ENCODE measurements at regions not wholly inside any gene's neighbourhood (a gene's known extent, or its start where the extent isn't known, plus 50 kb on each side); places are given as distances from the start of the nearest gene placed in this dataset.

DNA sequence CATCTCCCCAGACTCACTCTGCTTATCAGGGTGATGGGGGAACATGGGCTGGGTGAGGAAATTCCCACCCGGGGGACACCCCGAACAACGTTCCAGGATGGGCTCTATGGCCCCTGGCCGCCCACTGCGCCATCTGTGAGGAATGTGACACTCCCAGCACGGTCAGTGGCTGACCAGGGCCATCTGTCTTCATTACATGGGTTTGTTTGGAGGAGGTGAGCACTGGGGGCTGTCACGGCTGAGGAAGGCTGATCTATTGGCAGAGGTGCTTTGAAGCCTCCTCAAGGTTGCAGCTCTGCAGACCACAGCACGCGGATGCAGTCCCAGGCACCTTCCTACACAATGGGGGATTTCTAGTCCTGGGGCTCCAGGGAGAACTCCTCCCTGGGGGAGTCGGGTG, 214.1 kb upstream of the FOXF1 start:
- no peak for DNase-seq (ENCODE audit: low read depth)

DNA sequence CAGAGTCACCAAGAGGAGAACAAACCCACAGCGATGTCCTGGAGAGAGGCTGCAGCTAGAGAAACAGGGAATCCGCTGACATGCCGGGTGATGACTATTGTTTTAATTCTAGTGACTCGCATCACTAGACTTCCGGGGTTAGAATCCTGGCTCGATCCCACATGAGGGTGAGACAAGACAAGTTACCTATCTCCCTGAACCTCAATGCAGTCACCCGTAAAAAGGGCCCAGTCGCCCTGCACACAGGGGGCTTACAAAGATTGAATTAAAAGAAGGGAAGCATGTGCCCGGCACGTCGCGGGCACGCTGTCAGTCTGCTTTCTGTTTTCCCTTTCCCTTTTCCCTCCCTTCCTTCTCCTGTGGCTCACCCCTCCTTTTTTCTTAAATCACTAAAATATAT, 212.9 kb upstream of the FOXF1 start:
- no peak for DNase-seq (ENCODE audit: low read depth)

DNA sequence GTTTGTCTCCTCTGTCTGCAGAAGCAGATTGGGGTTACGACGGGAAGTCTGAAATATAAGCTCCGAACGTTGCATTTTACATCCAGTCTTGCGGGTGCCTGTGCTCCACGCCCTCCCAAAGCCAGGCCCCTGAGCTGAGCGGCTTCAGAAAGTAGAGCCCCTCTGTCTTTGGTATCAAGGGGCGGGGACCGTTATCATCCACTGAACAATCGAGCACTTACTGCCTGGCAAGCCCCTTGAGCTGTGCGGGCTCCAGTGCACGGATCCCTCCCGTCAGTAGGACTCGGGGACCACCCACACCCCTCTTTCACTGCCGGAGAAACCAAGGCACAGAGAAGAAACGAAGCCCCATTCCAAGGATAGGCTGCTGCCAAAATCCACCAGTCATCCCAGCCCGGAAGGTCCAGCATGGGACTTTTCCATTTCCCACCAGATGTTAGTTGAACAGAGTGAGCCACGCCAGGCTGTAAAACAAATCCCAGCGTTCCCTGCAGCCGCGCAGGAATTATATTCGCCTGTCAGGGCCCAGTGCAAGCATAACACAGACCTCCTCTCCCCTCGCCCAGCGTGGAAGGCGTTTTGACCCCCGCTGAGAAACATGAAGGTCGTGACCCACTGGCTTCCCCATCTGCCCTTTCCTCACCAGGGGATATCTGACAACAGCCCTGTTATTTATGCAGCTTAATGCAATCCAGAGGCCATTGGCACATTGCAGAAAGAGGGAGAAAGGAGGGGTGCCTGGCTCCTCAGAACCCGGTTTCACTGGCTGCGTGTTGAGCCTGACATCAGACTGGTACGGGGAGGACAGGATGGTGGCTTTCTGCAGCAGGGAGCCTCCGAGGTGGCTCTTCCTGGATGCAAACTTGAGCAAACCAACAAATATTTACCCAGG, 212.2 kb upstream of the FOXF1 start:
- DNase-seq (ENCODE audit: low read depth) = no peak

DNA sequence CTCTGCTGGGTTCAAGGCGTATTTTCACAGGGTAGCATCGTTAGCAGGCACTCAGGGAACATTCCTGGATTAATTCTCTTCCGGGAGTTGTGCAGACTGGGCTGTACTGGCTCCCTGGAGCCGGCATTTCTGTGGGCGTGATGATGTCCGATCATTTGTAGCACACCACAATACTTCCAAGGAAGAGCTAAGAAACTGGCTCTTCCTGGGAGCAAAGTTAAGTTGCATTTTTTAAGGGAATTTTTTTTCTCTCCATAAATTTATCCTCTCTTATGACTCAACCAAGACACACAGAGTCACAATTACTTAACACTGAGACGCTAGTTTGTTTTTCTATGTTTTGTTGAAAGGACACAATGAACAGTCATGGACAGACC, 211.6 kb upstream of the FOXF1 start:
- no peak for DNase-seq (ENCODE audit: low read depth)

DNA sequence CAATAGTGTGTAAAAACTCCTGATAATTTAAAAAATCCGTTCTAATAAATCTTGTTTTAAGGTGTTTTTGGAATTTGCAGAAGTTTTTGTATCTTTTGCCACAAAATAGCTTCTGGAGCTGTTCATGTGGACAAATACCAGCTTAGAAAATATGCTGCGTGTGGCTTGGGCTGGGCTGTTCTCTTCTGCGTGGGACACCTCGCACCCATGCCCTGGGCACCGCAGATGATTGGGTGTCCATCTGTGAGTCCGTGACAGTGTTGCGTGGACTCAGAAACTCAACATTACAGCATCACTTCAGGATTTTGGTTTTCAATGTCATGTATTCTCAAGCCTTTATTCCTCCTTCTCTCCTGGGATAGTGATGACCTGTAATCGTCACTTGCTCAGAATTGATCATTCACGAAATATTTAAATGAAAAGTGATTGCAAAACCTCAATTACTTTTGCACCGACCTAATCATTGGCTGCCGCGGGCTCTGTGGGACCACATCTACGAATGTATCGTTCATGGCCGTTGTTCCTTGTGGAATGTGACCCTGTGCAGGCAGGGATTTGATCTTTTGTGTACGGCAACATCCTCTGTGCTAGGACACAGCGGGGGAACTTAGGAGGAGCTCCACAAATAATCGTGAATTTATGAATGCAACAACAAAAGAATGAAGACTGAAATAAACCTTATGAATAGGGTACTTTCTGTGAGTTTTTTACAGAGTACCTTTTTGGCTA, 210.3 kb upstream of the FOXF1 start:
- no peak for DNase-seq (ENCODE audit: low read depth)

DNA sequence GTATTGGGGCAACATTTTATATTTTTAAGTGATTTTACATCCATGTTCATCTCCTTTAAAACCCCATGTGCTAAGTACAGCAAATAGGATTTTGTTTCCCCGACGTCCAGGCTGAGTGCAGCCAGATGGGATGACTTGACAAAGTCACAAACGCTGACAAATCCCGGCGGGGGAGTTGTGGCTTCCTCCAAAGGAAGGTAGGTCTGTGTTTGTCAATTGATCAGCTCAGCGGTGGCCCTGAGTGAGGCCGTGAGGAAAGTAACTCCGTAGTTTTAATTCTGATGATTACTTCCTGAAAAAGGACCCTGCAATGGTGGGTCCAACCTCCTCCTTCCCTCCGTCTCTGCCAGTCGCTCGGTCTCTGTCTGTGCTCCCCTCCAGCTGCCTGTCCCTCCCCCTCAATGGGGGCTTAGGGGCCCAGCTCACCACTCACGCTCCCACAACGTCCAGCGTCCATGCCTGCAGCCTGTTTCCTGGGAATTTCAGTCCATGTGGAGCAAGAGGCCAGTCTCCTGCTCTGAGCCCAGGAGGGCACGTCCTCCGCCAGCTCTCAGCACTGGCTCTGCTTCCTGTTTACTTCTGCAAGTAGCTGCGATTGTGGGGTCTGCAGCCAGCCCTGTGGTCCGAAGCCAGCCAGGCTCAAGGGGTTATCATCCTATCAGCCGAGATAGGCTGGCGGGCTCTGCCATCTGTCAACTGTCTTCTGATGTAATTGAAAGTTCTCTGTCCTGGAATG, 209.4 kb upstream of the FOXF1 start:
- no peak for DNase-seq (ENCODE audit: low read depth)

DNA sequence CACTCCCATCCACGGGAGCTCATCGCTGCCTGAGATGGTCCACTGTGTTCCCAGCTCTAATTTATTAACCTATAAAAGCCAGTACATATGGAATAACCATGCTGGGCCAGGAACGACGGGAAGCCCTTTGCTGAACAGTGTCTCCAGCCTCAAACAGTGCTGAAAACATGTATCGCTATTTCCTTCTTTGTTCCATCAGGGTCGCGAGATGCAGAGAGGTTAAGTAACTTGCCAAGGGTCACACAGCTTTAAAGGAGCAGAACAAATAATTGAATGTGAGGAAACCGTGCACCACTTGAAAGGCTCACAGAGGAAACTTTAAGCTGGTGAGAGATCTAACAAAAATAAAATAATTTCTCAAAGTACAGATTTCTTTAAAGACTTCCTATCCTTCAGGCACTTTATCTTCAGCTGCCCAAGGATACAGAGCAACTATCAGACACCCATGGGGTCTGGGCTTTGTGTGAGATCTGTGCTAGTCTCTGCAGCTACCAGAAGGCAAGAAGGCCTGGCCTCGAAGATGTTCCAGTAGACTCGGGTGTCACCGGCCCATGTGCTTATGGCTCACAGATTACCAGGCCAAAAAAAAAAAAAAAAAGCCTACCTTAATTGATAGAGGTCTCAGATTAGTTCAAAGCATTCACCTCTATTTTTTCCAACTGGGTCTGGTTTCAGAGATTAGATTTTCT, 207.8 kb upstream of the FOXF1 start:
- no peak for DNase-seq (ENCODE audit: low read depth)

DNA sequence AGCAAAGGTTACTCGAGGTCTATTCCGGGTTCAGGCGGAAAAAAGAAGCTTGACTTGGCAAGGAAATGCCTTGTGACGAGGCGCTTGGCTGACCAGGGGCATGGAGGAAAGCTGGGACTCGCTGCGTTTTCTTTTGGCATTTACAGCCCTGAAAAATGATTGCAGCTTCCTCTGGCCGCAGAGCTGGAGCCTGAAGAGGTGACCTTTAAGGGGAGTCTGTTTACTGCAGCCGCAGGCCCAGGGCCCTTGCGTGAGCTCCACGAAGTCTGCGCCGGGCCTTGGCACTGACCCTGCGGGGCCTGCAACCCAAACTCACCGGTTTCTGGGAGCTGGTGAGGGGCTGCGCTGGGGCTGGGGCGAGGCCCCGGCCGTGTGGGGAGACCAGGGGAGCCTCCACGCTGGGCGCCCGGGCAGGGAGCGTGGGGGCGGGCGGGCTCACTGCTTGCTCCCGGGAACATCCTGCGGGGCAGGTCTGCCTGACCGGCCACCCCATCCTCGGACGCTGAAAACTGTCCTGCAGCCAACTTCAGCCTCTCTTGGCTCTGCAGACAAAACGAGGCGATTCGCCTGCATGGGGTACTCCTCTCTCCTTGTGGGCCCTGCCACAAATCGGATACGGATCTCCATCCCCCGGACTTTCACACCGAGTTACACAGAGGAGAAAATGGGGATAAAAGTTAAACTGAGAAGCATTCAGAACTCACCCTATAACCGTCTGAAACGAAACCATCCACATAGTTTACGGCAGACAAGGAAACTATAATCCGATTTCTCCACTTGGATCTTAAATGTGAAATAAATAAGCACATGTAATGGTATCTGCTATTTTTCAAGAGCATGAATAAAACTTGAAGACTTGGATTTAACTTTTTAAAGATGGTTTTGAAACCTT, 206.3 kb upstream of the FOXF1 start:
- DNase-seq (ENCODE audit: low read depth) = no peak

DNA sequence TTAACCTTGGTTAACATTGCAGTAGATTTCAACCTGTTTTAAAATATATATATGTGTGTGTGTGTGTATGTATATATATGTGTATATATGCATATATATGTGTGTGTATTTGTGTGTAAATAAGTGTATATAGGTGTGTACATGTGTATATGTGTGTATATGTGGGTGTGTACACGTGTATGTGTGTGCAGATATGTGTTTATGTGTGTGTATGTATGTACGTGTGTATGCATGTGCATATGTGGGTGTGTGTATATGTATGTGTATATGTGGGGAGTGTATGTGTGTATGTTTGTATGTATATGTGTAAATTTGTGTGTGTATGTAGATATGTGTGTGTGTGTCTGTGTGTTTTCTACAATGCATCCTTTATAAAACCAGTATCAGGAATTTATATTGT, 205.5 kb upstream of the FOXF1 start:
- no peak for DNase-seq (ENCODE audit: low read depth)

DNA sequence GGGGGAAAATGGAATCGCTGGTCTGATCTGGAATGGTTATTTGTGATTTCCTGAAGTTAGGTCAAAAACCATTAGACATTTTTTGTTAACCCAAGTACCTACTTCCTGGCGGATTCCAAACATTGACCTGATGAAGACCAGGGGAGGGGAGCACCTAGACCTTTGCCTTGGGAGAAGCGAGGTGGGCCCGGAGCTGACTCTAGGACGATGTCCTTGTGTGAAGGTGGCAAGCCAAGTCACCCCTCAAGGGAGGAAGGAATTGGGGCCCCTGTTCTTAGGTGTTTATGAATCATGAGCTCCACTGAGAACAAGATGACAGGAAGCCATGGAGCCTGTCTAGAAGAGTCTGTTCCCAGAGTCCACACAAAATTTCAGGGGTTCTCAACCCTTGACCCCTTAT, 204.9 kb upstream of the FOXF1 start:
- no peak for DNase-seq (ENCODE audit: low read depth)

DNA sequence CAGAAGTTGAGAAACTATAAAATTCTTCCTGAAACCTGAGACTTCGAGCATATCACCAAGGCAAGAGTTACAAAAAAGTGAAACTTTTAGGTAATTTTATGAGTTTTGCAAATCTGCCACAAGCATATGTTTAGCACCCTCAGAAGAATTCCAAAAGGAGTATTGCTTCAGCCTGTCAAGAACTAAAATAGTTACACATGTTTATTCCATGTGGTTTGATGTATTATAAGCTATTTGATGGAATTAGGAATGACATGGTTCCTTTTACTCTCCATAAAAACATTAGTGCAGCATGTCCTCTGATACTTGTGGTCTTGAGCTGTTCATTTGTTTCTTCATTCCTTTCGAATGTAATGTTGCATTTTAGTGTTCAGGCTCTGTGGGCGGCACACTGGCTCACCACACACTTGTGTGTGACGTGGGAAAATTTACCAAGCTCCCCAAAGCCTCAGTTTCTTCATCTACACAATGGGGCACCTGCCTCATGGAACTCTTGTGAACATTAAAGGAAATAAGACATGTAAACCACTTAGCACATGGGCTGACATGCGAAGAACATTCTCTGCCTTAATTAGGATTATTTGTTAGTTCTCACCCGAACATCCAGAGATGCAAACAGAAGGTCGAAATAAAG, 204.2 kb upstream of the FOXF1 start:
- DNase-seq (ENCODE audit: low read depth) = no peak

DNA sequence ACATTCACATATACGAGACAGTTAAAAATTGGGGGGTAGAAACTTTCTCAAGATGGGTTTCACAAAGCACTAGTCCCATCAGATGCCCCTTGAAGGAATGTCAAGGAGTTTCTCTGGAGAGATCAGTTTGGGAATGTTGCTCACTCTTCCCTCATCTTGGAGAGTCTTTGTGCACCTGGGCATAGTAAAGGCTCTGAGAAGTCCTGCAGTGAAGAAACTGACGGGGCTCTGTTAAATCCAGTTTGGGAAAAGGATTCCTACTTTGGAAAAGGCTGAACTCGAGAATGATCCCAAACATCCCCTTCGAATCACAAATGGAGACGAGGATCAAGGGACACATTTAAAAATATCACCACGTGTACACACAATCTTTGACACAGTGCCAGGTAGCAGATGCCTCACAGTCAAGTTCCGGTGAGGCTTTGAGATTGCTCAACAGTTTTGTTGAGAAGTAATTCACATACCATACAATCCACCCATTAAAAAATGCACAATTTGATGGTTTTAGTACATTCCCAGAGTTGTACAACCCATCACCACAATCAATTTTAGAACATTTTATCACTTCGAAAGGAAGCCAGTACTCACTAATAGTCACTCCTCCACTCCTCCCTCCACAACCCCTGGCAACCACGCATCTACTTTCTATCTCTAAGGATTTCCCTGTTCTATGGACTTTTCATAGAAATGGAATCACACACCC, 203.4 kb upstream of the FOXF1 start:
- DNase-seq (ENCODE audit: low read depth) = no peak

DNA sequence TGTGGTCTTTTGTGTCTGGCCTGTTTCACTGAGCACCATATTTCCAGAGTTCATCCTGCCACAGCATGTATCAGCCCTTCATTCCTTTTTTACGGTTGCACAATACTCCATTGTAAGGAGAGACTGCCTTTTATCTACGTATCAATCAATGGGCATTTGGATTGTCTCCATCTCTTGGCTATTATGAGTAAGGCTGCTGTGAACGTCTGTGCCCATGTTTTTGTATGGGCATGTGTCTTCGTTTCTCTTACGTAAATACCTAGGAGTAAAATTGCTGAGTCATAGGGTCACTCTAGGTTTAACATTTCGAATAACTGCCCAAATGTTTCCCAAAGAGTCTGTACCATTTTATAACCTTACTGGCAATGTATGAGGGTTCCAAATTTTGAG, 202.8 kb upstream of the FOXF1 start:
- DNase-seq (ENCODE audit: low read depth) = no peak

DNA sequence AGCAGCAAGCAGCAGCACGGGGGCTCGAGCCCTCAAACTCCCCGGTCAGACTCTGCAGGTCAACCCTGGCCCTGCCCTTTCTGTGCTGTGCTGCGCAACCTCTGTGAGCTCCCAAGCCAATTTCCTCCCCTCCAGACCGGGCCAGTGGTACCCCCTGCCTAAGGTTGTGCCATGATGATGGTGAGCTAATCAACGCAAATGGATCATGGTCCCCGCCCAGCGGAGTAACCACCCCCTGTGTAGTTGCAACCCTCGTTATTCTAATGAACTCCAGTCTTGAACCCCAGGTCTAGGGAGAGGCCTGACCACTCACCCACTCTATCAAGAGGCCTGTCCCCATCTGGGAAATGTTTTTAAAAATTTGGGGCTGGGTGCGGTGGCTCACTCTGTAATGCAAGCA, 201.8 kb upstream of the FOXF1 start:
- DNase-seq (ENCODE audit: low read depth) = no peak

DNA sequence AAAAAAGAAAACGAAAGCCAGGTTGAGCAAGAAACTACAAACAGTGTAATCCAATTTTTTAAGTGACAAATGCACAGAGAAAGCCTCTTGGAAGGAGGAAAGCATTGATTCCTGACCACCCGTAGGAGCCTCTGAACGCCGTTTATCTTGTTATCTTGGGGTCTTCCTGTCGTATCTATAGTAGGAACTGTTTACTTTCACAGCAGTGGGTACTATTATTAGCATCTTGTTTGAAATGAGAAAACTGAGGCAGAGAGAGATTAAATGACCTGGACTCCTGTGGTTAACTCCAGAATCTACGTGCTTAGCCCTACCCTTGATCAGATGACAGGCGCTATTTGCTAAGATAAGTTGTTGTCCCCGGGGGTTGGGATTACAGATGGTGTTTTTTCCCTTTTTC, 196.7 kb upstream of the FOXF1 start:
- no peak for DNase-seq (ENCODE audit: low read depth)

DNA sequence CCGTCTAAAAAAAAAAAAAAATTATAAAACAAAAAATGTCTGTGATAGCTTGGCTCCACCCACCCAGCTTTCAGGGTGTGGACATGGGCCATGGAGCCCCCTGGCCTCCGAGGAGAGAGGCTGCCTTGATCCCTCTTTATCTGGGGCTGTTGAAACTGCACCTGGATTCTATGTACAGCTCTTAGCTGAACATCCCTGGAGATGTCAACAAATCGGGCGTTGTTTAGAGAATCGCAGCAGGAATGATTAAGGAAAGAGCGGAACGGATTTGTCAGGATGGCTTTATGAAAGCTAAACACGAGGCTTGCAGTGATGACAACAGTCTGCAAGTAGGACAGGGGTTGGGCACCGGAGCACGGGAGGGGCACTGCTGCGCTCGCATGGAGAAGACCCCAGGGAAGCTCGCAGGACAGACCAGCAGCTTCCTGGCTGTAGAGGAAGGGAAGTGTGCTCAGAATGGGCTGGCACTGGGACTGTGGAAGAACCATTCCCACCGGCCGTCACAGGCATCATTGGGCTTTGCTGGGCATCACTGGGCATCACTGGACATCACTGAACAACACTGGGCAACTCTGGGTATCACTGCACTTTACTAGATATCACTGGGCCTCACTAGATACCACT, 195.8 kb upstream of the FOXF1 start:
- DNase-seq (ENCODE audit: low read depth) = no peak

DNA sequence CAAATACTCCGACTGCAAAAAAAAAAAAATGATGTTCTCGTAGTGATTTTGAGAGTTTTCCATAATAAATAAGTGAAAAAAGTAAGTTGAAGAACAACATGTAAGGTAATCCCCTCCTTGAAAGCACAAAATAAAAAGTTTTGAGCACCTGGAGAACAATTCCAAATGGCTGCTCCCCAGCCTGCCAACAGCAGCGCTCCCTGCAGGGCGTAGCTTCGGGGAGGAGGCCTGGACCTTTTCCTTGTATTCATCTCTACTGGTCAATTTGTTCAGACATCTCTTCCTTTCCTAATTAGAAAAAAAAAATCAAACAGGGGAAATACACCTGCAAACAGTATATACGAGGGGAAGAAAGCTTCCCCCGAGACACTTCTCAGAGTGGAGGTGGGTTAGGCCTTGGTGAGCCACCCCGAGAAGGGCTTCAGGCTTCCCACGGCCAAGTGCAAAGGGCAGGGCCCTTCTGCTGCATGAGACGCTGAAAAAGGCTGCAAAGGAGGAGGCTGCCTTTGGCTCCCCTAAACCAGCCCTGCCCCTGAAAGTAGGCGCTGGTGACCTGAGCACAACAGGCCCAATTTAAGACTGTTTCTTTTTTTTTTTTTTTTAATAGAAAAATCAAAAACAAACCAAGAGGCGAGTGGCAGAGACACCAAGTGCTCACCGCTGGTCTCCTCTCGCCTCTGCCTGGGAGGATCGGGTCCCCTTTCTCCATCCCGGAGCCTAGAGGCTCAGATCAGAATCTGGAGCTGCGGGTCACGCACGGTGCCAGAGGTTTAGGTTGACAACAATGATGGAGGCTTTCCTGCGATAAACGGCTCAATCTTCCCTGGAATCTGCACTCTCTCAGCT, 193.1 kb upstream of the FOXF1 start:
- no peak for DNase-seq (ENCODE audit: low read depth)

DNA sequence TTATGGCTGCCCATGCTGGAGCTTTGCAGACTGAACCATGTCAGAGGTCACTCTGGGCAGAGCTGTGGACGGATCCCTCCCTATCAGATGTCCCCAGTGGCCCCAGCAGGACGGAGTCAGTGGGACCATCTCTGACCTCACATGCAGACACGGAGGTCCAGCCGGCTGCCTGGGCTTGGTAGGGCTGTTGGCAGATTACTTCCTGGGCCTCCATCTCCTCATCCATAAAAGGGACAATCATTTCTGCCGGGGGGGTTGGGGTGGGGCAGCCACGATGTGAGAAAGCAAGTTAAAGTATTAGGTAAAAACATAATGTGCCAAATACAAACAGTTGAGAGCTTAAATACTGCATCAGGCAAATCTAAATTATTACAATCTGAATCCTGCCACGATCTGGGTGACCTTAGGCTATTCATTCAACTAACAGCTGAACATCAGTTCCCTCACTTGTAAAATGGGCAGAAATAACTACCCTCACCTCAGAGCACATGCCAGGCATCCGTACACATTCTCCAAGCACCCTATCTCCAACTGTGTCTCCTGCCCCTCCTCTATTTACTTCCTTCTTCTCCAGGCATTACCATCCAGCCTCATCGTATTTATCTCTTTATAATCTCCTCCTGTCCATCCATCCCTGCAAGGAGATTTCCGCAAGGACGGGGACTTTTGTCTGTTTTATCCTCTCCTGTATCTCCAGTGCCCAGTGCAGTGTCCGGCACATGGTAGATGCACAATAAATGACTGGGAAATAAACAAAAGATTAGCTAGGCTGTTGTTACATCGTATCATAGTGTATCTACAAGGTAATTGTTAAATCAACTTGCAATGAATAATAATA, 192.3 kb upstream of the FOXF1 start:
- DNase-seq (ENCODE audit: low read depth) = no peak

Data from renal cortical epithelial cell (primary cell).